GM18858 (cell line): ENCODE measurements at regions not wholly inside any gene's neighbourhood (a gene's known extent, or its start where the extent isn't known, plus 50 kb on each side); places are given as distances from the start of the nearest gene placed in this dataset.
"Not testable (repeated sequence)": the region's sequence is repeated elsewhere in the genome, so short reads cannot be mapped to it uniquely, and the experiment has no call there.

ENCODE experiments used
- ATAC-seq: cut with Tn5 transposase; IDR thresholded peaks from one replicate; pipeline ENCODE4 v1.9.1; 2021; ENCODE audit not compliant: unreplicated experiment

DNA sequence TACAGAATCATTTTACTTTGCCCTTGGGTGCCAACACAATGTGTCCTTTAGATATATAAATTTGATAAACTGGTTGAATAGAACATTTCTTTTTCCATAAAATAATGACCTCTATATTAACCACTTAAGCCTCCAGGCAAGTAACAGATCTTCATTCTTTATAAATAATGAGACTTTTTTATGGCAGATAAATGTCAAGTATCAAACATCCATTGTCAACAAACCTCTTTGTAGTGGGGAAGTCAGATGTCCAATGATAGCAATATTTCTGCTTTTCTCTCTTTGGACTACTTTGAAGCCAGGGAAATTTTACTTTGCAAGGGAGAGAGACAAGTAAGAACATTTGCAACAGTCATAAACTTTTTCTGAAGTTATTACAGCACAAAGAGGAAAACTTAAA is 841.2 kb downstream of the CDH8 start:
- no peak for ATAC-seq

DNA sequence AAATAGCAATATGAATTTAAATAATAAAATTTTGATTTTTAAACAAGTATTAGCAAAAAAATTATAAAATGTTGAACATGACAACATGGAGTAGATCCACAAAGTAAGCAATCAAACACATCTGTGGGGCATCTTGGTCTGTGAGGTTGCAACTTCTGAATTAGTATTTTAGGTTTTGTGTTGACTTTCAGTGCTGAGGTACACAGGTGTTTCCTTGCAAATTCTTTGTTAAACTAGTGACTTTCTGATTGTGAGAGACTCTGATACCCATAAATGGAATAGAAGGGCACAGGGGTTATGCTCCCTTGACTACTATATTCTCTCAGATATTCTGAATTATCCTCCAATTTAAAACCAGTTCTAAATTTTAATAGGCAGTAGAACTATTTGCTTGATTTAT is 841.7 kb downstream of the CDH8 start:
- ATAC-seq = no peak

DNA sequence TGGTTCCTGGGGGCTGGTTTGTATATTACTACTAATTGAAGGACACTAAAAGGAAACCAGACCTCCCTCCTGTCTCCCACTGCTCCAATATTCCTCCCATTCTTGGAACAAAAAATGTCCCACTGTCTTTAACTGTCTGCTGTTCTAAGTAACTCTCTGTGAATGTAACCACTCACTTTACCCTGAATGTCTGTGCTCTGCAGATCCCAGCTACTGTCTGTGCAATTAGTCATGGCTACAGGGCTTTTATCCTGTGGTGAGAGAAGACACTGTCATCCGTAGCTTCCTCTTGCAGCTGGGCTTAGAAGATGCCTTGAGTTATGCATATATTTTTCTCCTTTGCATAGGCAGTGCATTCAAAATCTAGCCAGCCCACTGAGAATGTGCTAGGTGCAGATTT is 853.8 kb downstream of the CDH8 start:
- no peak for ATAC-seq

DNA sequence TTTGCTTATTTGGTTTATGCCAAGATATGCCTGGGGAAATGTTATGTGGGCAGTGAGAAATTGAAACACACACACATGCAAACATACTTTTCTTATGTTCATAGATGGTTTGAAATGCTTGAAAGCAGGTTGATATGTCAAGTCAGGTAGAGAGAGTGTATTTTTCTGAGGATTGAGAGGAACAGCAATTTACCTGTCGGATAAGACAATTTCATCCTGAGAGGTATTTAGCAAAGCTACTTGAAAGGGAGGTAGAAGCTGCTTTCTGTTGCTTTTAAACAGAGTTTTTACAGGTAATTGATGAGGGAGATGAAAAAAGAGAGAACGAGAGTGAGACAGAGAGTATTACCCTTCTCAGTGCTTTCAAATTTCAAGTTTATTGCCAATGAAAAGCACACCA is 854.3 kb downstream of the CDH8 start:
- ATAC-seq = no peak

DNA sequence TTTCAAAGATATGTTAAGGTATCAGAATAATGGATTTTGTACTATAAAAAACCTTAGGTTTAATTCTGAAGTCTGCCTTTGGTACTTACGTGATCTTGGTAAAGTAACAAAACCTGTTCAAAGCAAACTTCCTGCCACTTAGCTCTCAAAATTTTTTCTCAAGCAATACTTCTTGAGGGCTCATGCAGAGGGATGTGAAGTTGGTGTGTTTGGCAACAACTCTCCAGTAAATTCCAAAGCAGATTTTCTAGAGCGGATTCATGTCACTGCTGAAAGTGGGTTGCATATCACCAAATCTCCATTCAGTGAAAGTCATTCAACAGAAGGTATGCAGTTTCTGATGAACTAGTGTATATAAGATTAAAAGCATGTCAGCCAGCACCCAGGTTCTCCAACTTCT is 856.7 kb downstream of the CDH8 start:
- no peak for ATAC-seq

DNA sequence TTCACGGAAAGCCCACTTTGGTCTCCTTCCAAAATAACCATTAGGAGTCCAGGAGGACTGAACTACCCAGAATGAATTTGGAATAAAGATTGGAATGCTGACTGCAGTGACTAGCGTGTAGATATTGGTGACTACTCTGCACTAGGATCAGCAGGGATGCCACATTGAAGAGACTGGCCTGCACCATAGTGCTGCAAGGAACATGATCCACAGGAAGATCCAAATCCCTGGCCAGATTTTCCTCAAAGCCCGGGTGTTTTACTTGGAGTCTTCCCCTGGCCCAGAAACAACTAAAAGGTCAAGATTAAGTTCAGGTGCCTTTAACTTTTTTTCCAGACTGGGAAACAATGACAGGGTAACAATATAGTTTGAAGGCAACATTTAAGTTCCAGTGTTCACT is 870.4 kb downstream of the CDH8 start:
- ATAC-seq = no peak

DNA sequence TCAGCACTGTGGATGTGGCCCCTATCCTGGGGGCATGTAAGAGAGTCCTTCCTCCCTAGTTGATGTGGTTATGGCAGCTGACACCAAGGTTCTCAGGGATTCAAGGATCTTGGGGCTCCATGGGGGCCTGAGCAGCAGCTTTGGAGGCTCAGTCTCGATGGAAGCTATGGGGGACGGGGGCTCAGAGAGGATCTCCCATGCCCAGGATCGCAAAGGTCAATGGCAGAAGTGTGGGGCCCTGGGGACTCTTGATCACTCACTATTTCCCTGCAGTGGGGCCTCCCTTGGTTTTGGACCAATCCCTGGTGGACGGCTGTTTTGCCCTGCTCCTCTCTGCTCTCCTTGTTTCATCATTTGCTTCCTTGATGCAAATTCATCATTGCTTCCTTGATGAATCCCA is 885.9 kb downstream of the CDH8 start:
- ATAC-seq = no peak

DNA sequence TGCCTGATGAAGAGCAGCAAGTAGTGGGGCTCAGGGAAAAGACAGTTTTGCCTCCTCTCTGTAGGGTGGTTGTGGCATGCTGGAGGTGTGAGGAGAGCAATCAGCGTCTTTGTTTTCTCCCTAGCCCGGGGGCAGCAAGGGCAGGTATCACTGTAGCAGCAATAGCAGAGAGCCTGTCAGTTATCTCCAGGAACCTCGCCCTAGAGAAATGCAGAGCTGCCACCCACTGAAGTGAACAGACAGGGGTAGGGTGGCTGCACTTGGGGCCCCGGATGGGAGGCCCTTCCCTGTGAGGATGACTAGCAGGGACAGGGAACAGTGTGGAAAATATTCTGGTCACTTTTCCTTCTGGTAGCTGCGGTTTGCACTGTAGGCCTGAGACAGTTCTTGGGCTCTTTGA is 886.5 kb downstream of the CDH8 start:
- ATAC-seq = no peak

DNA sequence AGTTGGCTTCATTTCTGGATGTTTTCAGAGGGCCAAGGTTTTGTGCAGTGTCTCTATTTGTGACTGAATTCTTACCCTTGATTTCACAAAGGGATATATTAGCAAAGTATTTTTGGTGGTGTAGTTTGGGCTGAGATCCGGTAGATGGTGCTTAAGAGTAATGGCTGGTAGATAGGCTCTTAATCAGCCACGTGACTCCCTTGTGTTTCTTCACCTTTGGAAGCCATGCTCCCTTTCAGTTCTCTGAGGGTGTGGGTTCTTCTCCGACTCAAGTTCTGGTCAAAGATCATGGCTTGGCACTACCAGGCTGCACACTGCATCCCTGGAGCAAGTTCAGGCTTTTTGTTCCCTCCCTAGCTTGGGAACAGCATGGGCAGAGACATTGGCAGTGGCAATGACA is 887.3 kb downstream of the CDH8 start:
- ATAC-seq = no peak

DNA sequence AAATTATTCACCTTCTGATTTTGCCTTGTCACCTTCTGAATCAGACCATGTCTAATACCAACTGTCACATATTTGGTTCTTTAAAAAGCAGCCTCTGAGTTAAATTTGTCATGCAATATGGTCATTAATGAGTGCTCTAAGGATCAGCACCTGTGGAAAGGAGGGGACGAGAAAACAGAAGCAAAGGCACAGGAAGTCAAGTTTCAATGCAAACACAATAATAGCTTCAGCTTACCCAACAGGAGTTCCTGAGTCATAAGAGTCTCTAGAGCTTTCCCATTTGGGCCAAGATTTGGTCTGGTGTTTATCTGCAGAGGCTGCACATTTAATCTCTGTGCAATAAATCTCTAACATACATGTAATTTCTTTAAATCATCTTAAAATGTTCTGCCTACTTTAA is 889.8 kb downstream of the CDH8 start:
- ATAC-seq = no peak

DNA sequence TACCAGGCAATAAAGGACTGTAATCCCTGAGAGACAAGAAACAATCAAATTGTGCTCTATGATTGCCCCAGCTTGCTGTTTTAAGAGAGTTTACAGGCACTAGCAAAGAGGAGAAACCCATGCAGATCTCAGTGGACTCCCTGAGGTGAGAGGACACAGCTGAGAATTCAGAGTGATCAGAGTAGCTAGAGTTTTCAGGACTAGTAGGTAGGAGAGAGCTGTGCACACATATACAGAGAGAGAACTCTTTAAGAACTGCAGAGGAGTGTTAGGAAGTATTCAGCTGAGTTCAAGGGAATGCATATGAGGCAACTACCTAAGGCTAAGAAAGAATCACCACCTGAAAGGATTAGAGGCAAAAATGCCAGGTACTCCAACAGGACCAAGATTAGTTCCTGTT is 904.8 kb downstream of the CDH8 start:
- no peak for ATAC-seq

DNA sequence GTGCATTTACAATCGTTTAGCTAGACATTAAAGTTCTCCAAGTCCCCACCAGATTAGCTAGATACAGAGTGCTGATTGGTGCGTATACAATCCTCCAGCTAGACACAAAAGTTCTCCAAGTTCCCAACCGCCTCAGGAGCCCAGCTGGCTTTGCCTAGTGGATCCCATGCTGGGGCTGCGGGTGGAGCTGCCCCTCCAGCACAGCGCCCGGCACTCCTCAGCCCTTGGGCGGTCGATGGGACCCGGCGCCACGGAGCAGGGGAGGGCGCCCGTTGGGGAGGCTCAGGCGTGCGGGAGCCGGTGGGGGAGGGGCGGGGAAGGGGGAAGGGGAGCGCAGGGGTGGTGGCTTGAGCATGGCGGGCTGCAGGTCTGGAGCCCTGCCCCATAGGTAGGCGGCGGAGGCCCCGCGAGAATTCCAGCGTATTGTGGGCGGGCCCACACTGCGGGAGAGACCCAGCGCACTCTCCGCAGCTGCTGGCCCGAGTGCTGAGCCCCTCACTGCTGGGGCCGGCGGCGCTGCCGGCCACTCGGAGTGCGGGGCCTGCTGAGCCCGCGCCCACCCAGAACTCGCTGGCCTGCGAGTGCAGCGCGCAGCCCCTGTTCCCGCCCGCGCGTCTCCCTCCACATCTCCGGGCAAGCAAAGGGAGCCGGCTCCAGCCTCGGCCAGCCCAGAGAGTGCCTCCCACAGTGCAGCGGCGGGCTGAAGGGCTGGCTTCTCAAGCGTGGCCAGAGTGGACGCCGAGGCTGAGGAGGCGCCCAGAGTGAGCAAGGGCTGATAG is 907.5 kb downstream of the CDH8 start:
- no peak for ATAC-seq

DNA sequence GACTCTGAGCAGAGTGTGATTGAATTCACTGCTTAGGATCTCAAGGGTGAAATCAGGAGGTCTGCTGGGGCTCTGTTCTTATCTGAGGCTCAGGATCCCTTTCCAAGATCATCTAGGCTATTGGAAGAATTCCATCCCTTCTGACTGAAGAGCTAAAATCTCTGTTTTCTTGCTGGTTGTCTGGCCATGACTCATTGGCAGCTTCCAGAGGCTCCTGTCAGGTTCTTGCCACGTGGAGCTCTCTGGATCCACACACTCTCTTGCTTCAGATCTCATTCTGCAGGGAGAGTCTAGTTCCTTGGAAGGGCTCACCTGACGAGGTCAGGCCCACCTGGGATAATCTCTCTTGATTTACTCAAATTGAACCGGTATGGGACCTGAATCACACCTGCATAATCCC is 930.7 kb downstream of the CDH8 start:
- ATAC-seq = no peak

DNA sequence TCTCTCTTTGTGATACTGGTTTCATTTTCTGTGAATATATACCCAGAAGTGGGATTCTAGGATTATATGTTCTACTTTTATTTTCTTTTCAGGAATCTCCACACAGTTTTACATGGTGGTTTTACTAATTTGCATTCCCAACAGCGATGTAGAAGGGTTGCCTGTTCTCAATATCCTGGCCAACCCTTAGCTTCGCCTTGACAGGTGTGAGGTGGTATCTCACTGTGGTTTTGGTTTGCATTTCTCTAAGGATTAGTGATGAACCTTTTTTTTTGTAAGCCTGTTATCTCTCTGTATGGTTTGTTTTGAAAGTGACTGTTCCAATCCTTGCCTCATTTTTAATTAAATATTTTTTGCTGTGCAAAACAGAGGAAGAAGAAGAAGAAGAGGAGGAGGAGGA is 937.7 kb downstream of the CDH8 start:
- ATAC-seq = no peak

DNA sequence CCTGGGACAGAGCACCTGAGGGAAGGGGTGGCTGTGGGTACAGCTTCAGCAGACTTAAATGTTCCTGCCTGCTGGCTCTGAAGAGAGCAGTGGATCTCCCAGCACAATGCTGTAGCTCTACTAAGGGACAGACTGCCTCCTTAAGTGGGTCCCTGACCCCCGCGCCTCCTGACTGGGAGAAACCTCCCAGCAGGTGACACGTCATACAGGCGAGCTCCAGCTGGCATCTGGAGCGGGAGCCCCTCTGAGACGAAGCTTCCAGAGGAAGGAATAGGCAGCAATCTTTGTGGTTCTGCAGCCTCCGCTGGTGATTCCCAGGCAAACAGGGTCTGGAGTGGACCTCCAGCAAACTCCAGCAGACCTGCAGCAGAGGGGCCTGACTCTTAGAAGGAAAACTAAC is 944.9 kb downstream of the CDH8 start:
- ATAC-seq = not testable (repeated sequence)

DNA sequence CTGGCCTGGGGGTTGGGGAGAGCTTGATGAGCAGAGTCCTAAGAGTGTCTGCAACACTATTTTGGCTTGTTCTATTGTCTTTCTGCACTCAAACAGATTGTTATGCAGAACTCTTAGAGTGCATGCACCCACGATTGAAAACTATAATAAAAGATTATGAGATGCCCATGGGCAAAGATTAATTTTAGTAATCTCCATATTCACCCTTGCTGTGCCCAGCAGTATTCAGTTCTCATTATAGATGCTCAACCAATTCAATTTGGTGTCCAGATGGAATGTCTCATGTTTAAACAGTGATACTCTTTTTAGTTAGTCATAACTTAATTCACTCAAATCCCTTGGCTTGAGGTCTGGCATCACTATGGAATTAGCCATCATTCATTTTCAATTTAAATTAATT is 952.5 kb downstream of the CDH8 start:
- no peak for ATAC-seq

DNA sequence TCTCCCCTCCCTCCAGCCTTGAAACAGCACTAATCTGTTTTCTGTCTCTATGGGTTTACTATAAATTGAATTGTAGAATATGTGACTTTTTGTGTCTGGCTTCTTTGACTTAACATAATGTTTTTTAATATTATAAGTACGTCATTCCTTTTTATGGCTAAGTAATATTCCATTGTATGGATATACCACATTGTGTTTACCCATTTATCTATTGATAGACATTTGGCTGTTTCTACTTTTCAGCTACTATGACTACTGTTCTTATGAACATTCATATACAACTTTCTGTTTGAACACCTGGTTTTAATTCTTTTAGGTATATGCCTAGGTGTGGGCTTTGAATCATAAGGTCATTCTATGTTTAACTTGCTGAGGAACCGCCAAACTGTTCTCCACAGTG is 961.9 kb downstream of the CDH8 start:
- no peak for ATAC-seq

DNA sequence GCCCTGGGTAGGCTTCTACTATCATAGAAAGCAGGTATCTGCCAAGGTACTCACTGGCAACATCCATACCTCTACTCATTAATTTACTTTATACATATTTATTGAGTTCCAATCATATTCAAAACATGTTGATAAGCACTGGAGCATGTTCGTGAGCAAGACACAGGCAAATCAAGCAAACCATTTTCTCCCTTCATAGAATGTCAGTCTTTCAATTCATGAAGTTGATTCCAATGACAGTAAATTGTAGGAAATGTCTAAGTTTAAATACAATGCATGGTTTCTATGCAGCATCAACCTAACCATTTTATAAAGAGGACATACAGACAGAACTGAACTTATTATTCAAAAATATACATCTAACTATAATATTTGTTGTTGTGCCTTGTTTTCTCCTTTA is 978.6 kb downstream of the CDH8 start:
- ATAC-seq = no peak

DNA sequence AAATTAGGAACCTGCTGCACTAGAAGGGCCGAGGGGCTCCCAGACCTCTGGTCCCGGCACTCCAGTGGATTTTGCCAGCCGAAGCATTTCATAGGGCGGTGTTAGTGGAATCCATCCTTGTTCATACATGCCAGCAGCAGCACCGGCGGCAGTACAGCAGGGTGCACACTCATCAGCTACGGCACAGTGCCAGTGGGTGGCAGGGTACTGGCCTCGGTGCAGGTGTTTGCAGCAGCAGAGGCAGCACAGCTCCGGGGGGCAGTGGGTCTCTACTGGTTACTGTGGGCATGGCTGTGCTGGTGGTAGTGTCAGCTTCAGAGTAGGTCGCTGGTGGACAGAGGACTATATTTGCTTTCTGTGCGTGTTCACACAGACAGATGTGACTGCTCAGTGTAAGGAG is 985.7 kb downstream of the CDH8 start:
- no peak for ATAC-seq

DNA sequence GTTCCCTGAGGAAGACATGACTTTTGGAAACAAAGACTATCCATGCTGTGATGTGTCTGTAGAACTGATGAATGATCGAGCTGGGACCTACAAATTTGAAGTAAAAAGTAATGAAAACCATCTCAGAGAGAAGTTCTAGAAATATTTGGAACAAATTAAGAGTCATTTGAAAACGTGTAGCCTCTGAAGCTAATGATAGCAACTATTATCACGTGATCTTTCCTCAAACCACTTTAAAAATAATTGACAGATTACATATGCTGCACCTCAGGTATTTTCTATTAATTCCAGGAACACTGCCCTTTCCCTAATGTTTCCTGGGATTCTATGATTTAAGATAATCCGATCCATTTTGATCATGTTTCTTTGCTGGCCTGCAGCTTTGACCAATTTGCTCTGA is 990.3 kb downstream of the CDH8 start:
- ATAC-seq = no peak

DNA sequence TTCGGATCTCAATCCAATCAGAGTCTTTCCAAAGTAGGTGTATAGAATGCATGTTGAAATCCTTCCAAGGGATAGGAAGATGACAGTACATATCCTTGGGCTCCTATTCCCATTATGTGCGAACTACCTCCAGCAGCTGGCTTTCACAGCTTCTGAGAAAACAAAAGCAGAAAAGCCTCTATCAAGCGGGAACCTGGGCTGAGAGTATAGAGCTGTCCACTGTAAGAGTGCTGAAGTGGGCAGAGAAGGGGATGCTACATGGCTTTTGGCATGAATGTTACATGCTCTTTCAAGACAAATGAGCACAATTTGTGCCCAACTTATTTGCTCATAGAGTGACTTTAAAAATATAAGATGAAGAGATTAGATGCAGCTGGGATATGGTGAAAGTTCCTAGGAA is 993.5 kb downstream of the CDH8 start:
- ATAC-seq = no peak

DNA sequence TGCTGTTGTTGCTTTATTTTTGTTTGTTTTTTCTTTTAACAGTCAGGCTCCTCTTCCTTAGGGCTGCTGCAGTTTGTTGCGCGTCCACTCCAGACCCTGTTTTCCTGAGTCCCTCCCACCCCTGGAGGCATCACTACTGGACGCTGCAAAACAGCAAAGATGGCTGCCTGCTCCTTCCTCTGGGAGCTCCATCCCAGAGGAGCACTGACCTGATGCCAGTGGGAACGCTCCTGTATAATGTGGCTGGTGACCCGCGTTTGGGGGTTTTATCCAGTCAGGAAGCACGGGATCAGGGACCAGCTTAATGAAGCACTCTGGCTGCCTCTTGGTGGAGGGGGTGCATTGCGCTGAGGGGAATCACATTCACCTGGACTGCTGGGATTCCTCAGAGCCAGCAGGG is 1005.6 kb downstream of the CDH8 start:
- no peak for ATAC-seq

DNA sequence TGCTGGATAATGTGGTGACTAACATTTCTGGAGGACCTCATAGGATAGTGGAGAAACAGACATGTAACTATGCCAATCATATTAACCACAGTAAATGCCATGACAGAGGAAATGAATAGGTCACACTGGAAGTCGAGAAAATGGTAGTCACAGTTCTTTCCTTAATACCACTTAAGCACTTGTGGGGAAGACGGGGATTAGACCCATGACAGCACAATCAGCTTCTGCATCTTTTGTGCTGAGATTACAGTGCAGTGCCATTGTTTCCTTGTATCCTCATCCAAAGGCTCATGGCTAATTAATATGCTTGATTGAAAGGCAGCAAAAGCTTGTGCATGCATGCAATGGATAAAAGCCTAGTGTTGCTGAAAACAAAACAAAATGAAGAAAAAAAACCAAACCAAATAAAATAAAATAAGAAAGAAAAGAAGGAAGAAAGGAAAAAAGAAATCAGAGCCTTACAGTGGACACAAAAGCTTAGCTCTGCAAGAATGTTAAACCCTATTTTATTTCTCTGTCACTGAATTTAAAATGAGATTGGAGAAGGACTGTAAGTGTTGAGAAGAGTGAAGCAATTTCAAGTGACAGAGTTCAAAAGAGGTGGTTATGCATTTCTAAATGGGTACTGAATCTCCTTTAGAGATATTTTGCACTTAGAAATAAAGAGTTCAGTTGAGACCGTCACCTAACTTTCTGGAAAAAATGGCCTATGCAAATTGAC is 1011.9 kb downstream of the CDH8 start:
- ATAC-seq = no peak
